Hepatocyte (in vitro differentiated cells): ENCODE measurements at regions not wholly inside any gene's neighbourhood (a gene's known extent, or its start where the extent isn't known, plus 50 kb on each side); places are given as distances from the start of the nearest gene placed in this dataset.

ENCODE experiments used
- DNase-seq: peaks from one replicate; pipeline ENCODE4 v3.0.0-alpha.2; 2016; ENCODE audit warnings: low spot score
- H2AFZ ChIP-seq: fragments of 200-600 bp; sonication (generic); 2 replicates; pipeline ENCODE4 v1.6.0; 2016; ENCODE audit warnings: antibody characterized with exemption, mild to moderate bottlenecking
- H3K27ac ChIP-seq: fragments of 200-600 bp; sonication (generic); 2 replicates; pipeline ENCODE4 v1.5.1; 2016; ENCODE audit warnings: mild to moderate bottlenecking
- H3K27me3 ChIP-seq: fragments of 200-600 bp; sonication (generic); 2 replicates; pipeline ENCODE4 v1.6.1; 2016
- H3K36me3 ChIP-seq: fragments of 200-600 bp; sonication (generic); replicated peaks from 2 replicates; pipeline ENCODE4 v1.5.1; 2016; ENCODE audit warnings: low read depth; ENCODE audit not compliant: insufficient read depth
- H3K4me1 ChIP-seq: fragments of 200-600 bp; sonication (generic); 2 replicates; pipeline ENCODE4 v1.5.1; 2016; ENCODE audit warnings: mild to moderate bottlenecking, moderate library complexity; ENCODE audit not compliant: insufficient read depth
- H3K4me2 ChIP-seq: fragments of 200-600 bp; sonication (generic); 2 replicates; pipeline ENCODE4 v1.6.0; 2016
- H3K4me3 ChIP-seq: fragments of 200-600 bp; sonication (generic); 2 replicates; pipeline ENCODE4 v1.5.1; 2016; ENCODE audit warnings: mild to moderate bottlenecking
- H3K79me2 ChIP-seq: fragments of 200-600 bp; sonication (generic); 2 replicates; pipeline ENCODE4 v1.6.0; 2017; ENCODE audit warnings: mild to moderate bottlenecking
- H3K9me2 ChIP-seq: fragments of 200-600 bp; sonication (generic); replicated peaks from 2 replicates; pipeline ENCODE4 v1.6.0; 2017; ENCODE audit warnings: mild to moderate bottlenecking; ENCODE audit not compliant: insufficient read depth
- H3K9me3 ChIP-seq: fragments of 200-600 bp; sonication (generic); 2 replicates; pipeline ENCODE4 v1.5.1; 2016; ENCODE audit warnings: low read depth, mild to moderate bottlenecking
- H4K20me1 ChIP-seq: fragments of 200-600 bp; sonication (generic); 2 replicates; pipeline ENCODE4 v1.6.0; 2016; ENCODE audit warnings: mild to moderate bottlenecking; ENCODE audit not compliant: insufficient read depth, poor library complexity, severe bottlenecking
- CTCF ChIP-seq: fragments of 200-600 bp; sonication (generic); IDR thresholded peaks from 2 replicates; pipeline ENCODE4 v1.5.1; 2016; ENCODE audit warnings: antibody characterized with exemption, mild to moderate bottlenecking; ENCODE audit not compliant: poor library complexity
- EZH2 ChIP-seq: fragments of 200-600 bp; sonication (generic); IDR thresholded peaks from 2 replicates; pipeline ENCODE4 v1.6.1; 2016; ENCODE audit warnings: antibody characterized with exemption, mild to moderate bottlenecking, borderline replicate concordance
- EZH2phosphoT487 ChIP-seq: fragments of 200-600 bp; sonication (generic); IDR thresholded peaks from one replicate; pipeline ENCODE4 v1.6.1; 2018; ENCODE audit warnings: antibody characterized with exemption, mild to moderate bottlenecking, low read depth, moderate library complexity; ENCODE audit not compliant: unreplicated experiment, severe bottlenecking
- WGBS: methylation state at CpG from one replicate; pipeline ENCODE4 v1.1.6; 2016; ENCODE audit warnings: low lambda C conversion rate; ENCODE audit errors: missing lambda C conversion rate; 5-methylcytosine and 5-hydroxymethylcytosine counted together

GRCh38 chr4:58491620-58492019 lies 1381.4 kb upstream of the IGFBP7 start:
- H3K9me2 ChIP-seq = no peaks in the 10 kb centered on the region
- H3K27me3 ChIP-seq = no peaks in the 10 kb centered on the region
- no peaks in the 10 kb centered on the region for H4K20me1 ChIP-seq
- DNase-seq = no peak
- TF ChIP-seq EZH2 (no peak), EZH2phosphoT487 (no peak)
- 95% methylated on average over 2 of the region's 2 CpGs for WGBS
- no peak overlapping the region for H2AFZ ChIP-seq
- H3K27ac ChIP-seq = no peak overlapping the region
- H3K36me3 ChIP-seq = no peaks in the 10 kb centered on the region
- H3K4me1 ChIP-seq = no peaks in the 10 kb centered on the region
- no peaks in the 10 kb centered on the region for H3K9me3 ChIP-seq
- H3K4me2 ChIP-seq = no peak overlapping the region
- H3K4me3 ChIP-seq = no peak overlapping the region
- no peaks in the 10 kb centered on the region for H3K79me2 ChIP-seq

GRCh38 chr4:58477950-58478349 lies 1367.8 kb upstream of the IGFBP7 start:
- WGBS = 96% methylated on average over 1 of the region's 1 CpG
- no peak for TF ChIP-seq EZH2
- TF ChIP-seq EZH2phosphoT487 = no peak
- no peak for TF ChIP-seq CTCF
- Histone ChIP-seq H2AFZ (no peak overlapping the region), H3K27me3 (no peaks in the 10 kb centered on the region), H3K9me2 (no peaks in the 10 kb centered on the region), H3K36me3 (no peaks in the 10 kb centered on the region), H3K4me1 (no peaks in the 10 kb centered on the region), H3K9me3 (no peaks in the 10 kb centered on the region), H3K4me3 (no peak overlapping the region), H3K27ac (no peak overlapping the region), H3K79me2 (no peaks in the 10 kb centered on the region), H3K4me2 (no peak overlapping the region), H4K20me1 (no peaks in the 10 kb centered on the region)
- no peak for DNase-seq

GRCh38 chr4:58477513-58477912 lies 1367.3 kb upstream of the IGFBP7 start:
- 92% methylated on average over 3 of the region's 3 CpGs for WGBS
- Histone ChIP-seq H3K9me3 (no peaks in the 10 kb centered on the region), H3K4me1 (no peaks in the 10 kb centered on the region), H3K4me3 (no peak overlapping the region), H3K9me2 (no peaks in the 10 kb centered on the region), H2AFZ (no peak overlapping the region), H3K36me3 (no peaks in the 10 kb centered on the region), H3K79me2 (no peaks in the 10 kb centered on the region), H3K4me2 (no peak overlapping the region), H3K27ac (no peak overlapping the region), H4K20me1 (no peaks in the 10 kb centered on the region), H3K27me3 (no peaks in the 10 kb centered on the region)
- no peak for DNase-seq
- no peak for TF ChIP-seq EZH2phosphoT487

GRCh38 chr4:58475097-58475496 lies 1364.9 kb upstream of the IGFBP7 start:
- TF ChIP-seq CTCF (no peak), EZH2phosphoT487 (no peak), EZH2 (no peak)
- no peak overlapping the region for H3K4me2 ChIP-seq
- H3K4me3 ChIP-seq = no peak overlapping the region
- H3K4me1 ChIP-seq = no peaks in the 10 kb centered on the region
- H3K79me2 ChIP-seq = no peaks in the 10 kb centered on the region
- no peaks in the 10 kb centered on the region for H3K9me3 ChIP-seq
- H4K20me1 ChIP-seq = no peaks in the 10 kb centered on the region
- H3K9me2 ChIP-seq = no peaks in the 10 kb centered on the region
- no peak for DNase-seq
- no peak overlapping the region for H3K27ac ChIP-seq
- no peak overlapping the region for H2AFZ ChIP-seq
- WGBS = 98% methylated on average over 2 of the region's 2 CpGs
- no peaks in the 10 kb centered on the region for H3K27me3 ChIP-seq
- no peaks in the 10 kb centered on the region for H3K36me3 ChIP-seq
